ENCODE measurements at regions not wholly inside any gene's neighbourhood (a gene's known extent, or its start where the extent isn't known, plus 50 kb on each side); places are given as distances from the start of the nearest gene placed in this dataset.

- Histone ChIP-seq H3K4me2 (no peak overlapping the region), H3K4me3 (no peak overlapping the region), H3K27ac (no peak overlapping the region), H3K4me1 (ENCODE audit: insufficient read depth) (no peaks in the 10 kb centered on the region), H4K20me1 (ENCODE audit: insufficient read depth, poor library complexity, severe bottlenecking) (no peaks in the 10 kb centered on the region), H3K36me3 (replicated peaks; ENCODE audit: insufficient read depth, low read depth) (no peaks in the 10 kb centered on the region), H3K79me2 (no peaks in the 10 kb centered on the region), H3K27me3 (no peaks in the 10 kb centered on the region), H3K9me3 (ENCODE audit: low read depth) (no peaks in the 10 kb centered on the region), H3K9me2 (replicated peaks; ENCODE audit: insufficient read depth) (no peaks in the 10 kb centered on the region), H2AFZ (no peak overlapping the region)
- TF ChIP-seq EZH2phosphoT487 (IDR thresholded peaks at IDR 0.05; ENCODE audit: low read depth, severe bottlenecking, unreplicated experiment) (no peak), EZH2 (IDR thresholded peaks at IDR 0.05; ENCODE audit: borderline replicate concordance) (no peak), CTCF (IDR thresholded peaks at IDR 0.05; ENCODE audit: poor library complexity) (no peak)
- DNase-seq (ENCODE audit: low spot score), result no peak
- 10% methylated on average over 2 of the region's 2 CpGs for WGBS (ENCODE audit: low lambda C conversion rate, missing lambda C conversion rate)
Measured at GRCh38 chr10:9060314-9060713, 1005.8 kb downstream of the GATA3 start.

GRCh38 chr10:9061871-9062270, 1007.4 kb downstream of the GATA3 start:
- no peak for DNase-seq (ENCODE audit: low spot score)
- Histone ChIP-seq H3K27me3 (no peaks in the 10 kb centered on the region), H3K9me2 (replicated peaks; ENCODE audit: insufficient read depth) (no peaks in the 10 kb centered on the region), H3K4me2 (no peak overlapping the region), H3K4me1 (ENCODE audit: insufficient read depth) (no peaks in the 10 kb centered on the region), H3K36me3 (replicated peaks; ENCODE audit: insufficient read depth, low read depth) (no peaks in the 10 kb centered on the region), H3K27ac (no peak overlapping the region), H3K79me2 (no peaks in the 10 kb centered on the region), H3K9me3 (ENCODE audit: low read depth) (no peaks in the 10 kb centered on the region), H4K20me1 (ENCODE audit: insufficient read depth, poor library complexity, severe bottlenecking) (no peaks in the 10 kb centered on the region), H3K4me3 (no peak overlapping the region), H2AFZ (no peak overlapping the region)
- WGBS (ENCODE audit: low lambda C conversion rate, missing lambda C conversion rate), result 59% methylated on average over 3 of the region's 3 CpGs
- TF ChIP-seq EZH2 (IDR thresholded peaks at IDR 0.05; ENCODE audit: borderline replicate concordance), result no peak
- no peak for TF ChIP-seq EZH2phosphoT487 (IDR thresholded peaks at IDR 0.05; ENCODE audit: low read depth, severe bottlenecking, unreplicated experiment)
- no peak for TF ChIP-seq CTCF (IDR thresholded peaks at IDR 0.05; ENCODE audit: poor library complexity)

- Histone ChIP-seq H4K20me1 (ENCODE audit: insufficient read depth, poor library complexity, severe bottlenecking) (no peaks in the 10 kb centered on the region), H3K36me3 (replicated peaks; ENCODE audit: insufficient read depth, low read depth) (no peaks in the 10 kb centered on the region), H3K4me3 (no peak overlapping the region), H3K9me2 (replicated peaks; ENCODE audit: insufficient read depth) (no peaks in the 10 kb centered on the region), H3K27me3 (no peaks in the 10 kb centered on the region), H3K27ac (no peak overlapping the region), H3K79me2 (no peaks in the 10 kb centered on the region), H3K4me1 (ENCODE audit: insufficient read depth) (no peaks in the 10 kb centered on the region), H3K4me2 (no peak overlapping the region), H3K9me3 (ENCODE audit: low read depth) (no peaks in the 10 kb centered on the region), H2AFZ (no peak overlapping the region)
- no peak for DNase-seq (ENCODE audit: low spot score)
- 94% methylated on average over 3 of the region's 3 CpGs for WGBS (ENCODE audit: low lambda C conversion rate, missing lambda C conversion rate)
- no peak for TF ChIP-seq EZH2phosphoT487 (IDR thresholded peaks at IDR 0.05; ENCODE audit: low read depth, severe bottlenecking, unreplicated experiment)
- TF ChIP-seq CTCF (IDR thresholded peaks at IDR 0.05; ENCODE audit: poor library complexity), result no peak
- TF ChIP-seq EZH2 (IDR thresholded peaks at IDR 0.05; ENCODE audit: borderline replicate concordance), result no peak
Measured at GRCh38 chr10:9066152-9066551, 1011.7 kb downstream of the GATA3 start.

GRCh38 chr10:9068003-9068402, 1013.5 kb downstream of the GATA3 start:
- H3K27me3 ChIP-seq, result no peaks in the 10 kb centered on the region
- no peaks in the 10 kb centered on the region for H4K20me1 ChIP-seq (ENCODE audit: insufficient read depth, poor library complexity, severe bottlenecking)
- H3K4me1 ChIP-seq (ENCODE audit: insufficient read depth), result no peaks in the 10 kb centered on the region
- H3K4me3 ChIP-seq, result no peak overlapping the region
- H3K4me2 ChIP-seq, result no peak overlapping the region
- H3K79me2 ChIP-seq, result no peaks in the 10 kb centered on the region
- H2AFZ ChIP-seq, result no peak overlapping the region
- TF ChIP-seq EZH2 (IDR thresholded peaks at IDR 0.05; ENCODE audit: borderline replicate concordance) (no peak), EZH2phosphoT487 (IDR thresholded peaks at IDR 0.05; ENCODE audit: low read depth, severe bottlenecking, unreplicated experiment) (no peak), CTCF (IDR thresholded peaks at IDR 0.05; ENCODE audit: poor library complexity) (no peak)
- no peak for DNase-seq (ENCODE audit: low spot score)
- no peaks in the 10 kb centered on the region for H3K9me3 ChIP-seq (ENCODE audit: low read depth)
- H3K27ac ChIP-seq, result no peak overlapping the region
- H3K9me2 ChIP-seq (replicated peaks; ENCODE audit: insufficient read depth), result no peaks in the 10 kb centered on the region
- H3K36me3 ChIP-seq (replicated peaks; ENCODE audit: insufficient read depth, low read depth), result no peaks in the 10 kb centered on the region
